Chondrocyte (in vitro differentiated cells): ENCODE measurements at regions not wholly inside any gene's neighbourhood (a gene's known extent, or its start where the extent isn't known, plus 50 kb on each side); places are given as distances from the start of the nearest gene placed in this dataset.

Experiments
- DNase-seq: peaks from one replicate; pipeline ENCODE4 v3.0.0; 2021; ENCODE audit warnings: mixed read lengths, low spot score
- H3K27ac Mint-ChIP-seq: one replicate; pipeline ENCODE4 v1.8.0; 2021; ENCODE audit warnings: mild to moderate bottlenecking, moderate library complexity, mixed read lengths; ENCODE audit not compliant: unreplicated experiment
- H3K27me3 Mint-ChIP-seq: 2 replicates; pipeline ENCODE4 v1.8.0; 2021; ENCODE audit warnings: low read depth, mixed read lengths
- H3K36me3 Mint-ChIP-seq: 2 replicates; pipeline ENCODE4 v1.8.0; 2021; ENCODE audit warnings: low read depth, mixed read lengths
- H3K4me1 Mint-ChIP-seq: 2 replicates; pipeline ENCODE4 v1.8.0; 2021; ENCODE audit warnings: low read depth, mild to moderate bottlenecking, mixed read lengths
- H3K4me3 Mint-ChIP-seq: one replicate; pipeline ENCODE4 v1.8.0; 2021; ENCODE audit warnings: mild to moderate bottlenecking, moderate library complexity, mixed read lengths; ENCODE audit not compliant: unreplicated experiment
- H3K9me3 Mint-ChIP-seq: 2 replicates; pipeline ENCODE4 v1.8.0; 2021; ENCODE audit warnings: low read depth, mixed read lengths
- TF ChIP-seq, protein P1 (sequence below): fragments of 200-600 bp; sonication (generic); IDR thresholded peaks from 2 replicates; pipeline ENCODE4 v1.5.0; 2021; ENCODE audit warnings: antibody characterized with exemption, mild to moderate bottlenecking, moderate library complexity

DNA sequence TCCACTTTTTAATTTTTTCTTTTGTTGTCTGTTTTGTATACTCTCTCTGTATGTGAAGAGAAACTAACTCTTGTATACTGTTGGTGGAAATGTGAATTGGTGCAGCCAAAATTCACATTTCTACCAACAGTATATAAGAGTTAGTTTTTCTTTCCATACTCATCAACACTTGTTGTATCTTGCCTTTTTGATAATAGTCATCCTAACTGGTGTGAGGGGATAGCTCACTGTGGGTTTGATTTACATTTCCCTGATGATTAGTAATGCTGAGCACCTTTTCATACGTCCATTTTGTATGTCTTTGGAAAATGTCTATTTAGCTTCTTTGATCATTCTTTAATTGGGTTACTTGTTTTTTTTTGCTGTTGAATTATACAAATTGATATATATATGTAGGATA, 375.5 kb upstream of the IGFBP3 start:
- no peaks in the 10 kb centered on the region for H3K27me3 Mint-ChIP-seq
- H3K4me3 Mint-ChIP-seq, result no peak overlapping the region
- no peak overlapping the region for H3K27ac Mint-ChIP-seq
- H3K36me3 Mint-ChIP-seq, result peaks cover 10% of the 10 kb centered on the region
- no peak for DNase-seq
- TF ChIP-seq, protein P1, sequence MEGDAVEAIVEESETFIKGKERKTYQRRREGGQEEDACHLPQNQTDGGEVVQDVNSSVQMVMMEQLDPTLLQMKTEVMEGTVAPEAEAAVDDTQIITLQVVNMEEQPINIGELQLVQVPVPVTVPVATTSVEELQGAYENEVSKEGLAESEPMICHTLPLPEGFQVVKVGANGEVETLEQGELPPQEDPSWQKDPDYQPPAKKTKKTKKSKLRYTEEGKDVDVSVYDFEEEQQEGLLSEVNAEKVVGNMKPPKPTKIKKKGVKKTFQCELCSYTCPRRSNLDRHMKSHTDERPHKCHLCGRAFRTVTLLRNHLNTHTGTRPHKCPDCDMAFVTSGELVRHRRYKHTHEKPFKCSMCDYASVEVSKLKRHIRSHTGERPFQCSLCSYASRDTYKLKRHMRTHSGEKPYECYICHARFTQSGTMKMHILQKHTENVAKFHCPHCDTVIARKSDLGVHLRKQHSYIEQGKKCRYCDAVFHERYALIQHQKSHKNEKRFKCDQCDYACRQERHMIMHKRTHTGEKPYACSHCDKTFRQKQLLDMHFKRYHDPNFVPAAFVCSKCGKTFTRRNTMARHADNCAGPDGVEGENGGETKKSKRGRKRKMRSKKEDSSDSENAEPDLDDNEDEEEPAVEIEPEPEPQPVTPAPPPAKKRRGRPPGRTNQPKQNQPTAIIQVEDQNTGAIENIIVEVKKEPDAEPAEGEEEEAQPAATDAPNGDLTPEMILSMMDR, result no peak
- peaks cover 25% of the 10 kb centered on the region for H3K9me3 Mint-ChIP-seq
- peaks cover 25% of the 10 kb centered on the region for H3K4me1 Mint-ChIP-seq

DNA sequence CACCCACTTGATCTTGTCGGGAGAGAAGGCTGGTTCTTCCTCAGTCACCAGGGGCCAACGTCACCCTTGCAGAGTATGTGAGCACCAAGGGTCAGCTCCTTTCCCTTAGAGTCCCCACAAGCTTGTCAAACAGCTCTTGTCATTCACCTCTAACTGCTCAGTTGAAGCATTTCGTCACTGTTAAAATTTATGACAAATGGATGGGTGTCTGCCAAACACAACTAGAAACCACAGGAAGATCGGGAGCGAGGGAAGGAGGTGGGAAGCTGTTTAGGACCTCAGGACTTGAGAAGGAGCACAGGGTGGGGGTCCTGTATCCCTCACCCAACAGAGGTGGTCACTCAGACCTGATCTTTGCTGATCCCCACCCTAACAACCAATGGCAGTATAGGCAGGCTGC, 373.3 kb upstream of the IGFBP3 start:
- TF ChIP-seq, protein P1, result no peak
- no peak overlapping the region for H3K27ac Mint-ChIP-seq
- H3K4me3 Mint-ChIP-seq, result no peak overlapping the region

DNA sequence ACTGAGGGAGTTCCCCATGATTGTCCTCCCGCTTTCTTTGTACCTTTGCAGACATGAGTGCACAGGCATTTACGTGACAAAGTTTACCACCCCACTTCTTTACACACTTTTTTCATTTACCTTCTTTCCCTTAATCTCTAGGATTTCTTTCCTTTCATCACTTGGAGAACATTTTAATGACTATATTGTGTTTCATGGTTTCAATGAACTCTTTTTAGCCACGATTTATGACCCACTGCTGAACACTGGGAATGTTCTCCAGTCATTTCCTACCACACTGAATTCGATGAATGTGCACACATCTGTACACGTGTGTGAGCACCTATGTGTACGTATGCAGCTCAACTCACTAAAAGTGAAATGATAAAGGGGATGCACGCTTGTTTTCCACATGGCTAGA, 371.7 kb upstream of the IGFBP3 start:
- H3K9me3 Mint-ChIP-seq, result peaks cover 13% of the 10 kb centered on the region
- H3K4me3 Mint-ChIP-seq, result no peak overlapping the region
- peak overlapping the region; percentile 55 for H3K27ac Mint-ChIP-seq
- peaks cover 3% of the 10 kb centered on the region for H3K36me3 Mint-ChIP-seq
- no peaks in the 10 kb centered on the region for H3K27me3 Mint-ChIP-seq
- H3K4me1 Mint-ChIP-seq, result peaks cover 60% of the 10 kb centered on the region
- DNase-seq, result no peak
- TF ChIP-seq, protein P1, result no peak

More for the DNA sequence above, 373.3 kb upstream of the IGFBP3 start:
- peaks cover 45% of the 10 kb centered on the region for H3K4me1 Mint-ChIP-seq
- no peak for DNase-seq
- H3K36me3 Mint-ChIP-seq, result peaks cover 10% of the 10 kb centered on the region
- H3K9me3 Mint-ChIP-seq, result peaks cover 25% of the 10 kb centered on the region
- H3K27me3 Mint-ChIP-seq, result no peaks in the 10 kb centered on the region

DNA sequence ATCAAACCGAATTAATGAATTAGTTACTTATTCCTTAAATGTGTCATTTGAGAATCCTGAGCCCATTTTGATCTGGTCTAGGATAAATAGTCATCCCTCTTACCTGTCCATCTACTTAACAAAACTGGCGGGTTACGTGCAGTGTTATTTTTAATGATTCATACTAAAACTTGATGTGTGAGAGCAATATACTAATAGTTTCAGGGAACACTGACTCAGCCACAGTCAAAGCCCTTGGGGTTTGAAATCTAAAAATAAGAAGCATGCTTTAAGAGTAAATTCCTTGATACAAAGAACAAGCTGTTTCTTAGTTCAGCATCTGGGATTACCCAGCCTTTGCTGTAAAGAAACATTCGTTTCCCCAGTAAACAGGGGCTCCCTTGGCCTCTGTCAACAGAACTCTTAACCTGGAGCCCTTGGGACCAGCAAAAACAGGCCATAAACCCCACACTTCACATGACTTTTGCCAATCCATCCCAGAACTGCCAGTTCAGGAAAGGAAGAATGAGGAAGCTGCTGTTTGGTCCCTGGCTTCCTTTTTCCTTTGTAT, 370.6 kb upstream of the IGFBP3 start:
- H3K4me1 Mint-ChIP-seq, result peaks cover 65% of the 10 kb centered on the region
- peak overlapping the region; percentile 94 for H3K27ac Mint-ChIP-seq
- H3K4me3 Mint-ChIP-seq, result peak overlapping the region; percentile 2

DNA sequence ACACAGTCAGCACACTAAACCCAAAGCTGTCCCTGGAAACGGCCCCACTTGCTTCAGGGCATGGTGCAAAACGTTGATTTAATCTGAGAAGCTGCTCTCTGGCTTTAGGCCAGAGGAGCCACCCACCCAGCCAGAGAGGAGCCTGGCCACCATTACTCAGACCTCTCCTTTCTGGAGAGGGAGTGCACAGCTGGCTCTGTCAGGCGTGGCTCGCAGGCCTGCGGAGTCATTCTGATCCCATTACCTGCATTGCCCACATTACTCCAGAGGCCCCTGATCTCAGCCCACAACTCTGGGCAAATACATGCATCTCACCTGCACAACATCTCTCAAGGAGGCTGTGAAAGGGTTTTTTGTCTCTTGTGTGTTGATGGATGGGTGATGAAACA, 370.0 kb upstream of the IGFBP3 start:
- H3K9me3 Mint-ChIP-seq, result peaks cover 3% of the 10 kb centered on the region
- TF ChIP-seq, protein P1, result no peak
- H3K4me1 Mint-ChIP-seq, result peaks cover 68% of the 10 kb centered on the region
- H3K27me3 Mint-ChIP-seq, result no peaks in the 10 kb centered on the region
- peak overlapping the region; percentile 94 for H3K27ac Mint-ChIP-seq
- DNase-seq, result no peak
- H3K36me3 Mint-ChIP-seq, result no peaks in the 10 kb centered on the region
- no peak overlapping the region for H3K4me3 Mint-ChIP-seq

More for the DNA sequence above, 370.6 kb upstream of the IGFBP3 start:
- TF ChIP-seq, protein P1, result no peak
- no peak for DNase-seq
- peaks cover 2% of the 10 kb centered on the region for H3K36me3 Mint-ChIP-seq
- H3K9me3 Mint-ChIP-seq, result peaks cover 6% of the 10 kb centered on the region
- H3K27me3 Mint-ChIP-seq, result no peaks in the 10 kb centered on the region
